B cell (primary cell): ENCODE measurements at regions not wholly inside any gene's neighbourhood (a gene's known extent, or its start where the extent isn't known, plus 50 kb on each side); places are given as distances from the start of the nearest gene placed in this dataset.

Source experiments
- ATAC-seq: fragments of 200-7000 bp; cut with Tn5 transposase; one replicate; pipeline ENCODE4 v1.10.0; 2021; ENCODE audit warnings: low read depth, mild to moderate bottlenecking, moderate number of reproducible peaks, moderate library complexity
- CTCF ChIA-PET: fragments of 350-600 bp; sonication (Branson Sonifier 250); formaldehyde crosslinking; loops from one replicate; lab custom pipeline; 2021; ENCODE audit warnings: antibody characterized with exemption, inconsistent platforms; lab: Charles Lee
- POLR2A ChIA-PET: fragments of 350-600 bp; sonication (Branson Sonifier 250); formaldehyde crosslinking; loops from one replicate; lab custom pipeline; 2021; ENCODE audit warnings: antibody characterized with exemption; lab: Charles Lee
- DNase-seq: peaks from one replicate; pipeline ENCODE4 v3.0.0; 2013
- H2AFZ ChIP-seq: 2 replicates; pipeline ENCODE4 v1.6.1; 2012; ENCODE audit warnings: mild to moderate bottlenecking, low read depth, low read length; ENCODE audit not compliant: insufficient read depth, poor library complexity, severe bottlenecking
- H3K27ac ChIP-seq, 2 donors: 1 replicate in 1 of 2; 2 replicates in 1 of 2; pipeline ENCODE4 v1.5.1; 2012 to 2013; ENCODE audit warnings: low read length in 2 of 2, mild to moderate bottlenecking in 2 of 2, moderate library complexity in 1 of 2
- H3K27me3 ChIP-seq, 4 experiments: fragments of 200-600 bp in 1 of 4; sonication (generic) in 1 of 4; replicated peaks in 1 of 4; 1 replicate in 2 of 4; 2 replicates in 2 of 4; pipeline versions ENCODE4 v1.6.1 to v1.7.0; 2013 to 2016; ENCODE audit warnings: low read length in 3 of 4, mild to moderate bottlenecking in 2 of 4, mixed read lengths in 1 of 4, moderate library complexity in 1 of 4; ENCODE audit not compliant: insufficient read depth in 4 of 4, control insufficient read depth in 3 of 4; ENCODE audit errors: control extremely low read depth in 1 of 4
- H3K36me3 ChIP-seq, 2 experiments: replicated peaks in 1 of 2; 1 replicate in 1 of 2; 2 replicates in 1 of 2; pipeline versions ENCODE4 v1.6.1 to v1.7.1; 2013; ENCODE audit warnings: low read length in 1 of 2; ENCODE audit not compliant: insufficient read depth in 2 of 2, control insufficient read depth in 1 of 2; ENCODE audit errors: control extremely low read depth in 1 of 2, extremely low read depth in 1 of 2
- H3K4me1 ChIP-seq, 2 donors: fragments of 200-600 bp in 1 of 2; sonication (generic) in 1 of 2; 1 replicate in 1 of 2; 2 replicates in 1 of 2; pipeline versions ENCODE4 v1.5.1 to v1.6.1; 2013 to 2017; ENCODE audit warnings: low read length in 2 of 2; ENCODE audit not compliant: control insufficient read depth in 2 of 2, insufficient read depth in 2 of 2
- H3K4me2 ChIP-seq: replicated peaks from 2 replicates; pipeline ENCODE3; 2012; ENCODE audit warnings: mild to moderate bottlenecking, low read depth, low read length; ENCODE audit not compliant: poor library complexity, severe bottlenecking
- H3K4me3 ChIP-seq, 5 experiments: fragments of 200-600 bp in 1 of 5; sonication (generic) in 1 of 5; 1 replicate in 3 of 5; 2 replicates in 2 of 5; pipeline versions ENCODE4 v1.5.1 to v1.7.0; 2011 to 2016; ENCODE audit warnings: low read length in 4 of 5, mild to moderate bottlenecking in 4 of 5, low read depth in 2 of 5, control low read depth in 1 of 5, moderate library complexity in 1 of 5; ENCODE audit not compliant: insufficient read depth in 1 of 5; ENCODE audit errors: control extremely low read depth in 1 of 5, extremely low read depth in 1 of 5
- H3K79me2 ChIP-seq: fragments of 200-600 bp; sonication (generic); one replicate; pipeline ENCODE4 v1.6.0; 2016; ENCODE audit warnings: low read length; ENCODE audit not compliant: control insufficient read depth, insufficient read depth
- H3K9ac ChIP-seq: fragments of 200-600 bp; sonication (generic); 2 replicates; pipeline ENCODE4 v1.6.1; 2017; ENCODE audit warnings: mild to moderate bottlenecking, low read length, moderate library complexity
- H3K9me3 ChIP-seq, 3 donors: one replicate each; pipeline versions ENCODE4 v1.6.1 to v1.7.1; 2013; ENCODE audit warnings: low read length in 2 of 3; ENCODE audit not compliant: control insufficient read depth in 2 of 3, insufficient read depth in 1 of 3; ENCODE audit errors: control extremely low read depth in 1 of 3
- H4K20me1 ChIP-seq: 2 replicates; pipeline ENCODE4 v1.6.0; 2012; ENCODE audit warnings: mild to moderate bottlenecking, low read length; ENCODE audit not compliant: insufficient read depth, control insufficient read depth, poor library complexity, severe bottlenecking
- H3K27ac Mint-ChIP-seq: one replicate; pipeline ENCODE4 v1.8.0; 2021; ENCODE audit warnings: mixed read lengths
- H3K27me3 Mint-ChIP-seq: one replicate; pipeline ENCODE4 v1.8.0; 2021; ENCODE audit warnings: mixed read lengths
- H3K4me1 Mint-ChIP-seq: one replicate; pipeline ENCODE4 v1.8.0; 2021; ENCODE audit warnings: mixed read lengths
- H3K4me3 Mint-ChIP-seq: one replicate; pipeline ENCODE4 v1.8.0; 2021; ENCODE audit warnings: mixed read lengths
- H3K9me3 Mint-ChIP-seq: one replicate; pipeline ENCODE4 v1.8.0; 2022; ENCODE audit warnings: mixed read lengths; ENCODE audit not compliant: insufficient read depth
- CTCF ChIP-seq: fragments of 200-600 bp; IDR thresholded peaks from one replicate; pipeline ENCODE4 v1.8.0; 2022; ENCODE audit warnings: antibody characterized with exemption, mild to moderate bottlenecking
- EZH2 ChIP-seq: IDR thresholded peaks from 2 replicates; pipeline ENCODE4 v1.6.1; 2012; ENCODE audit warnings: borderline replicate concordance, low read depth, mild to moderate bottlenecking, moderate library complexity, low read length; ENCODE audit not compliant: insufficient read depth, poor library complexity, severe bottlenecking
- WGBS: methylation state at CpG from one replicate; pipeline ENCODE4 v1.1.5; 2013; ENCODE audit warnings: missing lambda C conversion rate; ENCODE audit not compliant: insufficient coverage; 5-methylcytosine and 5-hydroxymethylcytosine counted together
- intact Hi-C: fragments of 100-400 bp; cut with micrococcal nuclease; formaldehyde crosslinking; loops from one replicate; pipeline ENCODE4 v1.10.0; 2022

- ATAC-seq (no peak), DNase-seq (no peak)
- Histone ChIP-seq H3K4me2 (no peak overlapping the region), H3K9ac (no peak overlapping the region), H2AFZ (no peak overlapping the region), H4K20me1 (no peaks in the 10 kb centered on the region), H3K4me3 (no peak overlapping the region), H3K9me3 (peaks cover 0 to 3% (median 0%) of the 10 kb centered on the region in 3 donors), H3K36me3 (no peaks in the 10 kb centered on the region), H3K27ac (no peak overlapping the region), H3K4me1 (no peaks in the 10 kb centered on the region), H3K27me3 (no peaks in the 10 kb centered on the region), H3K79me2 (no peaks in the 10 kb centered on the region)
- ChIA-PET CTCF (no interaction called here), POLR2A (no interaction called here)
- Mint-ChIP-seq H3K27ac (no peak overlapping the region), H3K4me1 (no peaks in the 10 kb centered on the region), H3K27me3 (no peaks in the 10 kb centered on the region), H3K9me3 (peaks cover 1% of the 10 kb centered on the region), H3K4me3 (no peak overlapping the region)
- 92% methylated on average over 1 of the region's 2 CpGs for WGBS
- intact Hi-C loops, result no loop called here
- TF ChIP-seq EZH2 (no peak), CTCF (no peak)
These were observed 749.8 kb upstream of the CDH9 start for GRCh38 chr5:27788184-27788583.

GRCh38 chr5:27784317-27784716, 745.9 kb upstream of the CDH9 start:
- no peak overlapping the region for H3K4me2 ChIP-seq
- H3K79me2 ChIP-seq, result no peaks in the 10 kb centered on the region
- no peaks in the 10 kb centered on the region for H3K4me1 ChIP-seq
- ChIA-PET CTCF (no interaction called here), POLR2A (no interaction called here)
- H3K36me3 ChIP-seq, result no peaks in the 10 kb centered on the region
- H3K27me3 Mint-ChIP-seq, result no peaks in the 10 kb centered on the region
- H3K9ac ChIP-seq, result no peak overlapping the region
- no peaks in the 10 kb centered on the region for H4K20me1 ChIP-seq
- no peaks in the 10 kb centered on the region for H3K9me3 Mint-ChIP-seq
- no peak overlapping the region for H3K4me3 Mint-ChIP-seq
- H3K27ac Mint-ChIP-seq, result no peak overlapping the region
- H3K4me3 ChIP-seq, result no peak overlapping the region
- WGBS, result no CpG with 5 or more reads among the region's 1 CpG
- H3K9me3 ChIP-seq, result peaks cover 0 to 3% (median 0%) of the 10 kb centered on the region in 3 donors
- intact Hi-C loops, result no loop called here
- no peak overlapping the region for H3K27ac ChIP-seq
- H3K4me1 Mint-ChIP-seq, result no peaks in the 10 kb centered on the region
- TF ChIP-seq CTCF, result no peak
- no peak for TF ChIP-seq EZH2
- H2AFZ ChIP-seq, result no peak overlapping the region
- DNase-seq (no peak), ATAC-seq (no peak)
- no peaks in the 10 kb centered on the region for H3K27me3 ChIP-seq
